ENCODE measurements at regions not wholly inside any gene's neighbourhood (a gene's known extent, or its start where the extent isn't known, plus 50 kb on each side); places are given as distances from the start of the nearest gene placed in this dataset.

- Histone ChIP-seq H3K9ac (ENCODE audit: insufficient read depth, low read length) (no peak overlapping the region), H3K79me2 (ENCODE audit: control insufficient read depth, insufficient read depth, low read length) (no peaks in the 10 kb centered on the region), H3K4me3 (replicated peaks in 1 of 4; ENCODE audit: control extremely low read depth in 1 of 4, insufficient read depth in 1 of 4, low read depth in 3 of 4, low read length in 4 of 4) (no peak overlapping the region)
Observed at GRCh38 chr12:112714166-112714710, 77.3 kb upstream of the RPH3A start.

GRCh38 chr12:112716099-112717093 is 75.2 kb upstream of the RPH3A start:
- Histone ChIP-seq H3K4me3 (replicated peaks in 1 of 4; ENCODE audit: control extremely low read depth in 1 of 4, insufficient read depth in 1 of 4, low read depth in 3 of 4, low read length in 4 of 4) (no peak overlapping the region), H4K20me1 (ENCODE audit: control insufficient read depth, extremely low read depth, insufficient read depth, low read length) (no peaks in the 10 kb centered on the region), H3K27me3 (ENCODE audit: control insufficient read depth, insufficient read depth, low read length) (no peaks in the 10 kb centered on the region), H3K4me2 (ENCODE audit: extremely low read depth, insufficient read depth, low read length) (no peak overlapping the region), H3K27ac (ENCODE audit: insufficient read depth, low read length) (no peak overlapping the region), H3K79me2 (ENCODE audit: control insufficient read depth, insufficient read depth, low read length) (no peaks in the 10 kb centered on the region), H3K9me3 (ENCODE audit: control insufficient read depth, insufficient read depth, low read depth, low read length) (no peaks in the 10 kb centered on the region), H2AFZ (ENCODE audit: low read length) (no peak overlapping the region), H3K9ac (ENCODE audit: insufficient read depth, low read length) (no peak overlapping the region), H3K36me3 (ENCODE audit: control insufficient read depth, insufficient read depth, low read length) (no peaks in the 10 kb centered on the region), H3K4me1 (ENCODE audit: control insufficient read depth, extremely low read depth, insufficient read depth, low read length) (no peaks in the 10 kb centered on the region)
- no peak for DNase-seq (ENCODE audit: low read depth in 2 of 2)
- TF ChIP-seq EZH2 (IDR thresholded peaks at IDR 0.05; ENCODE audit: low read length, missing control alignments) (no peak), CTCF (conservative IDR thresholded peaks at IDR 0.05 in 1 of 2, IDR thresholded peaks at IDR 0.05 in 1 of 2; ENCODE audit: low read depth in 1 of 2, low read length in 2 of 2) (no peak)

More at GRCh38 chr12:112714166-112714710, 77.3 kb upstream of the RPH3A start:
- H2AFZ ChIP-seq (ENCODE audit: low read length) = no peak overlapping the region
- H3K4me2 ChIP-seq (ENCODE audit: extremely low read depth, insufficient read depth, low read length) = no peak overlapping the region
- no peaks in the 10 kb centered on the region for H3K9me3 ChIP-seq (ENCODE audit: control insufficient read depth, insufficient read depth, low read depth, low read length)
- H3K36me3 ChIP-seq (ENCODE audit: control insufficient read depth, insufficient read depth, low read length) = no peaks in the 10 kb centered on the region
- DNase-seq (ENCODE audit: low read depth in 2 of 2) = no peak
- no peak for TF ChIP-seq EZH2 (IDR thresholded peaks at IDR 0.05; ENCODE audit: low read length, missing control alignments)
- no peak for TF ChIP-seq CTCF (conservative IDR thresholded peaks at IDR 0.05 in 1 of 2, IDR thresholded peaks at IDR 0.05 in 1 of 2; ENCODE audit: low read depth in 1 of 2, low read length in 2 of 2)
- H3K27me3 ChIP-seq (ENCODE audit: control insufficient read depth, insufficient read depth, low read length) = no peaks in the 10 kb centered on the region
- no peaks in the 10 kb centered on the region for H4K20me1 ChIP-seq (ENCODE audit: control insufficient read depth, extremely low read depth, insufficient read depth, low read length)
- no peaks in the 10 kb centered on the region for H3K4me1 ChIP-seq (ENCODE audit: control insufficient read depth, extremely low read depth, insufficient read depth, low read length)
- H3K27ac ChIP-seq (ENCODE audit: insufficient read depth, low read length) = no peak overlapping the region

GRCh38 chr12:112728864-112729263 is 62.7 kb upstream of the RPH3A start:
- no peak overlapping the region for H3K9ac ChIP-seq (ENCODE audit: insufficient read depth, low read length)
- no peaks in the 10 kb centered on the region for H3K79me2 ChIP-seq (ENCODE audit: control insufficient read depth, insufficient read depth, low read length)
- DNase-seq (ENCODE audit: low read depth in 2 of 2) = no peak
- H3K27ac ChIP-seq (ENCODE audit: insufficient read depth, low read length) = no peak overlapping the region
- TF ChIP-seq CTCF (conservative IDR thresholded peaks at IDR 0.05 in 1 of 2, IDR thresholded peaks at IDR 0.05 in 1 of 2; ENCODE audit: low read depth in 1 of 2, low read length in 2 of 2) (no peak), EZH2 (IDR thresholded peaks at IDR 0.05; ENCODE audit: low read length, missing control alignments) (no peak)
- H3K4me2 ChIP-seq (ENCODE audit: extremely low read depth, insufficient read depth, low read length) = no peak overlapping the region
- no peaks in the 10 kb centered on the region for H3K36me3 ChIP-seq (ENCODE audit: control insufficient read depth, insufficient read depth, low read length)
- H2AFZ ChIP-seq (ENCODE audit: low read length) = no peak overlapping the region
- H3K9me3 ChIP-seq (ENCODE audit: control insufficient read depth, insufficient read depth, low read depth, low read length) = no peaks in the 10 kb centered on the region
- H3K4me1 ChIP-seq (ENCODE audit: control insufficient read depth, extremely low read depth, insufficient read depth, low read length) = no peaks in the 10 kb centered on the region
- no peaks in the 10 kb centered on the region for H4K20me1 ChIP-seq (ENCODE audit: control insufficient read depth, extremely low read depth, insufficient read depth, low read length)
- no peaks in the 10 kb centered on the region for H3K27me3 ChIP-seq (ENCODE audit: control insufficient read depth, insufficient read depth, low read length)
- H3K4me3 ChIP-seq (replicated peaks in 1 of 4; ENCODE audit: control extremely low read depth in 1 of 4, insufficient read depth in 1 of 4, low read depth in 3 of 4, low read length in 4 of 4) = no peak overlapping the region
